ENCODE measurements at regions not wholly inside any gene's neighbourhood (a gene's known extent, or its start where the extent isn't known, plus 50 kb on each side); places are given as distances from the start of the nearest gene placed in this dataset.

DNA sequence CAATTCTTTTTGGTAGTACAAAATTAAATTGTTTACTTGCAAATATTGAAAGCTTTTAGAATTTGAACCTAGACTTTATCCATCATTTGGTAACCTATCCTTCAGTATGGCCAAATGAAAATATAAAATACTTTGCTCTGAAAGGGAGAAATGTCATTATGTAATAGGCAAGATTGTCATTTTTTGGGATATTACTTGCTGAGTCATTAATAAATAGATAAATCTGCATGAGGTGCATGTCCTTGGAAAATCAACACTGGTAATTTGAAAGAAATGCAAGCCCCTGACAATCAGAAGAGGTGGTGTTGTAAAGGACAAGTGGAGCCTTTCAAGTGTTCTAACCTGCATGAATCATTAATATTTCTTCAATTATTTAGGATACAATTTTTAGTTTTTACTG is 231.8 kb upstream of the CCNG1 start:
- Histone ChIP-seq H3K9me3 (no peaks in the 10 kb centered on the region), H3K27ac (no peak overlapping the region), H3K4me2 (no peak overlapping the region), H3K4me1 (no peaks in the 10 kb centered on the region), H3K4me3 (no peak overlapping the region)
- CTCF ChIA-PET: no interaction called here
- no peak for TF ChIP-seq ESRRA (IDR thresholded peaks at IDR 0.05; ENCODE audit: borderline replicate concordance, low read length)
- TF ChIP-seq MAFK (IDR thresholded peaks at IDR 0.05; ENCODE audit: partially characterized antibody): peak; percentile 71
- ATAC-seq (no peak), FAIRE-seq (no peak), DNase-seq (ENCODE audit: low read depth in 1 of 2, low spot score in 1 of 2) (no peak)
- POLR2A ChIA-PET: no interaction called here

DNA sequence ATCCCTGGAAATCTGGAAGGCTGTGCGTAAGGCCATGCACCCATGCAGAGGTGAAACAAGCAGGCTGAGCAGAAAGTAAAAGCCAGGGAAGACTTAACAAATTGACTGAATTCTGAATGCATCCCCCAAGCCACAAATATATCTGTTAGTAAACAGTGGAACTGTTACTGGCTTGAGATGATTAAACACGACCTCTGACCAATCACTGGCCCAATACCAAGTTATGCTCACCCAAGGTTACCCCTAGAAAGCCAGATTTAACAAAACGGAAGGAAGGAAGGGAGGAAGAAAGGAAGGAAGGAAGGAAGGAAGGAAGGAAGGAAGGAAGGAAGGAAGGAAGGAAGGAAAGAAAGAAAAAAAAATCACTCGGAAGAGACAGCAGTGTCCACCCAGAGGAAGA is 215.8 kb upstream of the CCNG1 start:
- no peak overlapping the region for H3K4me2 ChIP-seq
- ATAC-seq (no peak), DNase-seq (ENCODE audit: low read depth in 1 of 2, low spot score in 1 of 2) (no peak), FAIRE-seq (no peak)
- TF ChIP-seq ZSCAN20 (CRISPR knock-in tag; IDR thresholded peaks at IDR 0.05): no peak
- TF ChIP-seq, protein P1, sequence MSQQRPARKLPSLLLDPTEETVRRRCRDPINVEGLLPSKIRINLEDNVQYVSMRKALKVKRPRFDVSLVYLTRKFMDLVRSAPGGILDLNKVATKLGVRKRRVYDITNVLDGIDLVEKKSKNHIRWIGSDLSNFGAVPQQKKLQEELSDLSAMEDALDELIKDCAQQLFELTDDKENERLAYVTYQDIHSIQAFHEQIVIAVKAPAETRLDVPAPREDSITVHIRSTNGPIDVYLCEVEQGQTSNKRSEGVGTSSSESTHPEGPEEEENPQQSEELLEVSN (IDR thresholded peaks at IDR 0.05; ENCODE audit: borderline replicate concordance, low read depth): no peak
- TF ChIP-seq KDM5A (IDR thresholded peaks at IDR 0.05): no peak
- no peak for TF ChIP-seq POLR2A (IDR thresholded peaks at IDR 0.05; ENCODE audit: low read length)
- no peak for TF ChIP-seq FOXS1 (CRISPR knock-in tag; IDR thresholded peaks at IDR 0.05)
- no peak for TF ChIP-seq EP300 (IDR thresholded peaks at IDR 0.05)
- no peak for TF ChIP-seq PHF8 (IDR thresholded peaks at IDR 0.05; ENCODE audit: borderline replicate concordance, low read depth)
- no peak for TF ChIP-seq BHLHE40 (IDR thresholded peaks at IDR 0.05; ENCODE audit: low read depth, low read length)
- TF ChIP-seq GATA3 (IDR thresholded peaks at IDR 0.05; ENCODE audit: borderline replicate concordance): no peak
- no peak for TF ChIP-seq CHD2 (IDR thresholded peaks at IDR 0.05; ENCODE audit: low read length, partially characterized antibody)
- ChIA-PET POLR2A (no interaction called here), CTCF (no interaction called here)
- H3K9me3 ChIP-seq: no peaks in the 10 kb centered on the region
- no peaks in the 10 kb centered on the region for H3K4me1 ChIP-seq
- no peak overlapping the region for H3K4me3 ChIP-seq
- WGBS (ENCODE audit: missing lambda C conversion rate): 24% methylated on average over 4 of the region's 4 CpGs
- no peak overlapping the region for H3K27ac ChIP-seq

DNA sequence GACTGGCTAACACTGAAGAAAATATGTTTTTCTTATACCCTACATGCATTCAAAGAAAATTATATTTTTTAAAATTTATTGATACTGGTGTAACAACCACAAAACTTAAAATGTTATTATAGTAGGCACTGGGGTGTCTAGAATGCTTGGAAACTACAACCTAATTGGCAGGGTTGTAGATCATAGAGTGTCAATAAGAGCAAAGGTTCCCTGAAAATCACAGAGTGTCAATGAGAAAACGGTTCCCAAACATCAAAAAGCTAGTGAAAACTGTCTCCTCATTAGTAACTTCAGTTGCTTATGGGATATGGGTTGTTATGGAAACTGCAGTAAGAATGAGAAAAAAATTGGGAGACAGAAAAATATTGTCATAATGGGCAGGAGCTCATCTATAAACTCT is 214.4 kb upstream of the CCNG1 start:
- ChIA-PET CTCF (no interaction called here), POLR2A (no interaction called here)
- DNase-seq (ENCODE audit: low read depth in 1 of 2, low spot score in 1 of 2) (no peak), FAIRE-seq (no peak), ATAC-seq (no peak)
- Histone ChIP-seq H3K27ac (no peak overlapping the region), H3K9me3 (no peaks in the 10 kb centered on the region), H3K4me1 (no peaks in the 10 kb centered on the region), H3K4me2 (no peak overlapping the region), H3K4me3 (no peak overlapping the region)
- 0% methylated on average over 1 of the region's 1 CpG for WGBS (ENCODE audit: missing lambda C conversion rate)
- no peak for TF ChIP-seq CEBPB (IDR thresholded peaks at IDR 0.05)

DNA sequence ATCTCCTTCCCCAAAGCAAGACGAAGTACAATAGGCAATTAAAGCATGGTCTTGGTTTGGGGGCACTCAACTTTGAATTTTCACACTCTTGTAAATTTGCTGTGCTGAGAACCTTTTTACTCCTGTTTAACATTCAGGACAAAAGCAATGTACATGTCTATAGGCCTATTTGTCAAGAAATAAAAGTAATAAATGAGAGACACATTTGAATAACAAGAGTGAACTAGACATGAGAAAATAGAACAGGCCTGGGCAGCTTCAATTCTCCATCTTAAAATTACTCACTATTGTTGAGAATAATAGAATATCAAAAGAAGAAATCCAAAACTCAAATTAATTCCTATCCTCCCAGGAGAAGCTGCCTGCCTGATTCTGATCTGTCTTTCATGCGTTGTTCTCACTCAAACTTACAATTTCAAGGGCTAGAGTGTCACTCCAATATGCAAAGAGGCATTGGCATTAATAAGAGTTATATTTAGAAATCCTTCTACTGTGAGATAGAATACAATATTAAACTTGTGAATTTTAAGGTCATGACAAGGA is 192.9 kb upstream of the CCNG1 start:
- no peak for ATAC-seq
- FAIRE-seq: no peak
- POLR2A ChIA-PET: no interaction called here
- Histone ChIP-seq H3K27ac (no peak overlapping the region), H3K9me3 (no peaks in the 10 kb centered on the region), H3K4me1 (no peaks in the 10 kb centered on the region), H3K4me2 (no peak overlapping the region), H3K4me3 (no peak overlapping the region)
- 5% methylated on average over 2 of the region's 2 CpGs for WGBS (ENCODE audit: missing lambda C conversion rate)
- CTCF ChIA-PET: no interaction called here
- DNase-seq (ENCODE audit: low read depth in 1 of 2, low spot score in 1 of 2): no peak
- TF ChIP-seq PHF8 (IDR thresholded peaks at IDR 0.05; ENCODE audit: borderline replicate concordance, low read depth) (no peak), ZFP36 (IDR thresholded peaks at IDR 0.05; ENCODE audit: borderline replicate concordance, partially characterized antibody) (no peak), CHD4 (IDR thresholded peaks at IDR 0.05; ENCODE audit: borderline replicate concordance) (no peak), HOXB5 (CRISPR knock-in tag; IDR thresholded peaks at IDR 0.05) (no peak), MAFK (IDR thresholded peaks at IDR 0.05; ENCODE audit: partially characterized antibody) (no peak), RCOR1 (IDR thresholded peaks at IDR 0.05; ENCODE audit: low read depth, low read length) (no peak), SMC3 (IDR thresholded peaks at IDR 0.05) (no peak), EHF (CRISPR knock-in tag; IDR thresholded peaks at IDR 0.05) (no peak), TP53 (CRISPR knock-in tag; IDR thresholded peaks at IDR 0.05) (no peak), POLR2A (IDR thresholded peaks at IDR 0.05; ENCODE audit: low read length) (no peak), FOSL2 (IDR thresholded peaks at IDR 0.05) (no peak), FOSL2 (CRISPR knock-in tag; IDR thresholded peaks at IDR 0.05) (no peak), TFCP2L1 (CRISPR knock-in tag; IDR thresholded peaks at IDR 0.05) (no peak), ZSCAN20 (CRISPR knock-in tag; IDR thresholded peaks at IDR 0.05) (no peak), NR3C1 (IDR thresholded peaks at IDR 0.05) (no peak)
- TF ChIP-seq, protein P2, sequence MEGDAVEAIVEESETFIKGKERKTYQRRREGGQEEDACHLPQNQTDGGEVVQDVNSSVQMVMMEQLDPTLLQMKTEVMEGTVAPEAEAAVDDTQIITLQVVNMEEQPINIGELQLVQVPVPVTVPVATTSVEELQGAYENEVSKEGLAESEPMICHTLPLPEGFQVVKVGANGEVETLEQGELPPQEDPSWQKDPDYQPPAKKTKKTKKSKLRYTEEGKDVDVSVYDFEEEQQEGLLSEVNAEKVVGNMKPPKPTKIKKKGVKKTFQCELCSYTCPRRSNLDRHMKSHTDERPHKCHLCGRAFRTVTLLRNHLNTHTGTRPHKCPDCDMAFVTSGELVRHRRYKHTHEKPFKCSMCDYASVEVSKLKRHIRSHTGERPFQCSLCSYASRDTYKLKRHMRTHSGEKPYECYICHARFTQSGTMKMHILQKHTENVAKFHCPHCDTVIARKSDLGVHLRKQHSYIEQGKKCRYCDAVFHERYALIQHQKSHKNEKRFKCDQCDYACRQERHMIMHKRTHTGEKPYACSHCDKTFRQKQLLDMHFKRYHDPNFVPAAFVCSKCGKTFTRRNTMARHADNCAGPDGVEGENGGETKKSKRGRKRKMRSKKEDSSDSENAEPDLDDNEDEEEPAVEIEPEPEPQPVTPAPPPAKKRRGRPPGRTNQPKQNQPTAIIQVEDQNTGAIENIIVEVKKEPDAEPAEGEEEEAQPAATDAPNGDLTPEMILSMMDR (IDR thresholded peaks at IDR 0.05): no peak
- TF ChIP-seq, protein P3, sequence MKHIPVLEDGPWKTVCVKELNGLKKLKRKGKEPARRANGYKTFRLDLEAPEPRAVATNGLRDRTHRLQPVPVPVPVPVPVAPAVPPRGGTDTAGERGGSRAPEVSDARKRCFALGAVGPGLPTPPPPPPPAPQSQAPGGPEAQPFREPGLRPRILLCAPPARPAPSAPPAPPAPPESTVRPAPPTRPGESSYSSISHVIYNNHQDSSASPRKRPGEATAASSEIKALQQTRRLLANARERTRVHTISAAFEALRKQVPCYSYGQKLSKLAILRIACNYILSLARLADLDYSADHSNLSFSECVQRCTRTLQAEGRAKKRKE (CRISPR knock-in tag; IDR thresholded peaks at IDR 0.05; ENCODE audit: low read depth): no peak
